AG04449 (cell line): ENCODE measurements at regions not wholly inside any gene's neighbourhood (a gene's known extent, or its start where the extent isn't known, plus 50 kb on each side); places are given as distances from the start of the nearest gene placed in this dataset.

Experiments
- CTCF ChIA-PET: fragments of 350-600 bp; formaldehyde crosslinking; extraction: SDS; loops from one replicate; lab custom pipeline; 2021; ENCODE audit warnings: antibody characterized with exemption; lab: Yijun Ruan, JAX
- POLR2A ChIA-PET: fragments of 400-600, 350-600 bp; formaldehyde crosslinking; extraction: SDS; loops from one replicate; lab custom pipeline; 2020; ENCODE audit warnings: antibody characterized with exemption, inconsistent platforms; lab: Yijun Ruan, JAX
- DNase-seq: peaks from one replicate; pipeline ENCODE4 v3.0.0-alpha.2; 2010; ENCODE audit warnings: low read depth, low spot score
- H3K4me3 ChIP-seq: 2 replicates; pipeline ENCODE4 v1.5.1; 2011; ENCODE audit warnings: low read depth, mild to moderate bottlenecking, control low read depth, low read length
- TF ChIP-seq, protein P1 (sequence below): IDR thresholded peaks from one replicate; pipeline ENCODE4 v1.5.1; 2011; ENCODE audit warnings: mild to moderate bottlenecking, moderate library complexity, low read length, control low read depth, inconsistent platforms; ENCODE audit not compliant: insufficient read depth; ENCODE audit errors: missing control alignments

DNA sequence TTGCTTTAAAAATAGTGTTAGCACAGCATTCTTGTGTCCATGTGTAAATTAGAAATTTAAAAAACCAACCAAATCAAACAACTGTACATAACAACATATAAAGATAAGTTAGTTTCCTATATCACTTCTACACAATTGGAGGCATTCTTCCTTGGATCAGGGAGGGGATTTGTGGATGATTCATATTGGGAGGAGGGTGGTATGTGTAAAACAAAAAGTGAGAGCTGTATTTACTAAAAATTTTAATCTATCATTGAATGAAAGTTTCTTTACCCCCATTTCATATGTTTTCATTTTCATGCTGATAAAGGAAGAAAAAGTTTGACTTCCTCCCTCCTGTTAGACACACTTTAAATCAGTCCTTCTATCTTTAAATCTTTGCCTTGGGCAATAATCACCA is 325.0 kb downstream of the SATB1 start:
- ChIA-PET POLR2A (interaction anchor here (0.7 kb wide), 1 partner anchor 12 kb away, joined by 4 read pairs; no protein-coding TSS in a partner anchor), CTCF (no interaction called here)
- no peak overlapping the region for H3K4me3 ChIP-seq
- DNase-seq, result no peak
- TF ChIP-seq, protein P1, sequence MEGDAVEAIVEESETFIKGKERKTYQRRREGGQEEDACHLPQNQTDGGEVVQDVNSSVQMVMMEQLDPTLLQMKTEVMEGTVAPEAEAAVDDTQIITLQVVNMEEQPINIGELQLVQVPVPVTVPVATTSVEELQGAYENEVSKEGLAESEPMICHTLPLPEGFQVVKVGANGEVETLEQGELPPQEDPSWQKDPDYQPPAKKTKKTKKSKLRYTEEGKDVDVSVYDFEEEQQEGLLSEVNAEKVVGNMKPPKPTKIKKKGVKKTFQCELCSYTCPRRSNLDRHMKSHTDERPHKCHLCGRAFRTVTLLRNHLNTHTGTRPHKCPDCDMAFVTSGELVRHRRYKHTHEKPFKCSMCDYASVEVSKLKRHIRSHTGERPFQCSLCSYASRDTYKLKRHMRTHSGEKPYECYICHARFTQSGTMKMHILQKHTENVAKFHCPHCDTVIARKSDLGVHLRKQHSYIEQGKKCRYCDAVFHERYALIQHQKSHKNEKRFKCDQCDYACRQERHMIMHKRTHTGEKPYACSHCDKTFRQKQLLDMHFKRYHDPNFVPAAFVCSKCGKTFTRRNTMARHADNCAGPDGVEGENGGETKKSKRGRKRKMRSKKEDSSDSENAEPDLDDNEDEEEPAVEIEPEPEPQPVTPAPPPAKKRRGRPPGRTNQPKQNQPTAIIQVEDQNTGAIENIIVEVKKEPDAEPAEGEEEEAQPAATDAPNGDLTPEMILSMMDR, result no peak

DNA sequence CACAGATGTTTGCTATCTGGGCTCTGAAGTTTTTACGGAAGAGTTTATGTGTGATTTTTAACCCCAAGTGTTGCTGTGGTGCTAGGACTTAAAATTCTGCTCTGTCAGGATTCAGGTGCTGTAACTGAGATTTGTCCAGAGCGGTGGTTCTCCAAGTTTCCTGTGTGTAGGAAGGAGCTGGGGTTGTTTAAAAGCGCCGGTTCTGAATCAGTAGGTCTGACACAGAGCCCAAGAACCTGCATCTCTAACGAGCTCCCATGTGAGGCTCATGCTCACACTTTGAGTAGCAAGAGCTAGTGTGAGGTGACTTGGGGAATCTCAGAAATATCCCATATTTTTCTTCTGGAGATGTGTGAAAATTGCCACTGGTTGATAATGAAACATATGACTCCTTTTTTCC is 325.5 kb downstream of the SATB1 start:
- no peak for DNase-seq
- TF ChIP-seq, protein P1, result no peak
- no peak overlapping the region for H3K4me3 ChIP-seq
- POLR2A ChIA-PET, result interaction anchor here (0.6 kb wide), 1 partner anchor 13 kb away, joined by 3 read pairs; no protein-coding TSS in a partner anchor
- CTCF ChIA-PET, result no interaction called here

DNA sequence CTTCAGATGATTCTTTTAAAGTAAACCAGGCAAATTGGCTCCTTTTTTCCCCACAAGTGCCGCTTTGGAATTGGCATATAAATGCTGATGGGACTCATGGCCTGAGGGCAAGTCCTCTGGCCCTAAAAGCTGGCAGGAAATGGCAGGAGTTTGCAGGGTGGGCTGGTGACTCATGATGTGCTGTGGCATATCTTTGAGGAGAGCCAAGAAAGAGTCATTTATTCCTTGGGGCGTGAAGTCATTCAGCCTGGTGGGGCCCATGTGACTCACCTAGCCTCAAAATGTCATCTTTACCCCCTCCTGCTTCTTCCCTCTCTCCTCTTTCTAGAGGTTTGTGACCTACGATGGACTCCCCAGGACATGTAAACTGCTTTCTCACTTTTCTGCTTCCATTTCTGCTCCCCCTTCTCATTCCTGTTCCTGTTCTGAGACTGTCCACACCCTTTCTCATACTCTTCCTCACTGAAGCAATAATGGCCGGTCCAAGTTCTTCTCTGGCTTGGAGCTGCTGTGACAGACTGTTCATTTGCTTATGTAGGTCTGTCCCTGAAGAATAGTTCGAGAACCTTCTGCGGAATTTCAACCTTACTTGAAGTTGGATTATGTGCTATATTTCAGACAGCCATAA is 326.1 kb downstream of the SATB1 start:
- ChIA-PET CTCF (interaction anchor here (1.1 kb wide), 1 partner anchor 12 kb away, joined by 3 read pairs; no protein-coding TSS in a partner anchor), POLR2A (interaction anchor here (0.6 kb wide), 1 partner anchor 12 kb away, joined by 3 read pairs; no protein-coding TSS in a partner anchor)
- TF ChIP-seq, protein P1, result no peak
- DNase-seq, result peak; percentile 46
- no peak overlapping the region for H3K4me3 ChIP-seq

DNA sequence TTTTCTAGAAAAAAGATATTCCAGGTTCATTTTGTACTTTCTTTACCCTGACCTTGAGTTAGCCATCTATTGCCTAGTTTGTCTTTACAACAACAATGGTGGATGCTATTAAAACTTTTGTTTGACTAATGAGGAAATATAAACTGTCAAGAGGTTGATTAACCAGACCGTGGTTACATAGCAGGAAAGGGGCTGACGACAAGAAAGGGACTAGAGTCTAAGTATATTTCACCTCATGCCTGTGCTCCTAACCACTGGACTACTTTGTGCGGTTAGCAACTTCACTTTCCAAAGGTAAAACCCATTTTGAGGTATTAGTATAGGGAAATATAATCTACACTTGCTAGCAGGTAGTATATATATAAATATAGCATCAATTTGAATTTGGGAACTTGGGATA is 327.1 kb downstream of the SATB1 start:
- DNase-seq, result no peak
- no peak overlapping the region for H3K4me3 ChIP-seq
- ChIA-PET CTCF (interaction anchor here (1.1 kb wide), 1 partner anchor 11 kb away, joined by 3 read pairs; no protein-coding TSS in a partner anchor), POLR2A (no interaction called here)
- TF ChIP-seq, protein P1, result no peak

DNA sequence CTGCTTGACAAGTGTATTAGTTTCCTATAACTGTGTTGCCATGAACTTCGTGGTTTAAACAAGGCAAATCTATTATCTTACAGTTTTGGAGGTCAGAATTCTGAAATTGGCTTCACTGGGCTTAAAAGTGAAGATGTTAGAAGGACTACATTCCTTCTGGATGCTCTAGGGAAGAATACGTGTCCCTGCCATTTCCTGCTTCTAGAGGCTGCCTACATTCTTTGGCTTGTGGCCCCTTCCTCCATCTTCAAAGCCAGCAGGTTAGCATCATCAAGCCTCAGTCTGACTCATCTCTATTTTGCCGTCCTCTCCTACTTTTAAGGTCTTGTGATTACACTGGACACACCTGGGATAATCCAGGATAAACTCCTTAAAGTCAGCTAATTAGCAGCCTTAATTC is 327.7 kb downstream of the SATB1 start:
- ChIA-PET POLR2A (no interaction called here), CTCF (interaction anchor here (1.0 kb wide), 1 partner anchor 27 kb away, joined by 3 read pairs; no protein-coding TSS in a partner anchor)
- H3K4me3 ChIP-seq, result no peak overlapping the region
- DNase-seq, result no peak
- TF ChIP-seq, protein P1, result no peak

DNA sequence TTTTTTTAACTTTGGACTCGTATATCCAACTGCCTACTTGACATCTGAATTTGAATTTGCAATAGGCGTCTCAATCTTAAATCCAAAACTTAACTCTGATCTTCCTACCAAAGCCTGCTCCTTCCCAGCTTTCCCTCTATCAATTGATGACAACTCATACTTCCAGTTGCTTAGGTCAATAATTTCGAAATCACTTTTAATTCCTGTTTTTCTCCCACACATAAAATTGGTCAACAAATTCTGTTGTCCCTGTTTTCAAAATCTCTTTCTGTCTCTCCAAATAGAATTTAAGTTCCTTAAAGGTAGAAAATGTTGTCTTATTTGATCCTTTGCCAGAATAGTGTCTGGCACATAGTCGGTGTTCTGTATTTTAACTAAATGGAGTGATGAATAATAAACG is 332.4 kb downstream of the SATB1 start:
- no peak for DNase-seq
- H3K4me3 ChIP-seq, result no peak overlapping the region
- POLR2A ChIA-PET, result no interaction called here
- TF ChIP-seq, protein P1, result no peak
- CTCF ChIA-PET, result no interaction called here
